ENCODE measurements at regions not wholly inside any gene's neighbourhood (a gene's known extent, or its start where the extent isn't known, plus 50 kb on each side); places are given as distances from the start of the nearest gene placed in this dataset.

DNA sequence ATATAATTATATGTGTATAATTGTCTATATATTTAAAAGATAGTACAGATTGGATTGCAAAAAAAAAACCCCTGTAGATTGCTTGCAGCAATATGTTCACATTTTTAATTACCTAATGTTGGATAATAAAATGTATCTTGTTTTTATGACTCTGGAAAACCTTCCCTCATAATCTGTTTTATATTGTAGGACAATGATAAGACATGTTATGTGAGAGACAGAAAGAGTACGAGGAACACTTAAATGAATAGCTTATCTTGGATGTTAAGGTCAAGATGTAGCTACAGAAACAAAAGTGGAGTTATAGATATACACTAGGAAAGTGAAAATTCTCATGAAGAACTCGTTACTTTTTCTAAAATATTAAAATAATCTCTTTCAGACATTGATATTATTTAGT, 691.6 kb upstream of the IMPG1 start:
- TF ChIP-seq, protein P1, sequence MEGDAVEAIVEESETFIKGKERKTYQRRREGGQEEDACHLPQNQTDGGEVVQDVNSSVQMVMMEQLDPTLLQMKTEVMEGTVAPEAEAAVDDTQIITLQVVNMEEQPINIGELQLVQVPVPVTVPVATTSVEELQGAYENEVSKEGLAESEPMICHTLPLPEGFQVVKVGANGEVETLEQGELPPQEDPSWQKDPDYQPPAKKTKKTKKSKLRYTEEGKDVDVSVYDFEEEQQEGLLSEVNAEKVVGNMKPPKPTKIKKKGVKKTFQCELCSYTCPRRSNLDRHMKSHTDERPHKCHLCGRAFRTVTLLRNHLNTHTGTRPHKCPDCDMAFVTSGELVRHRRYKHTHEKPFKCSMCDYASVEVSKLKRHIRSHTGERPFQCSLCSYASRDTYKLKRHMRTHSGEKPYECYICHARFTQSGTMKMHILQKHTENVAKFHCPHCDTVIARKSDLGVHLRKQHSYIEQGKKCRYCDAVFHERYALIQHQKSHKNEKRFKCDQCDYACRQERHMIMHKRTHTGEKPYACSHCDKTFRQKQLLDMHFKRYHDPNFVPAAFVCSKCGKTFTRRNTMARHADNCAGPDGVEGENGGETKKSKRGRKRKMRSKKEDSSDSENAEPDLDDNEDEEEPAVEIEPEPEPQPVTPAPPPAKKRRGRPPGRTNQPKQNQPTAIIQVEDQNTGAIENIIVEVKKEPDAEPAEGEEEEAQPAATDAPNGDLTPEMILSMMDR (IDR thresholded peaks at IDR 0.05 in 2 of 3, conservative IDR thresholded peaks at IDR 0.05 in 1 of 3; ENCODE audit: borderline replicate concordance in 1 of 3, insufficient read depth in 1 of 3, low read depth in 2 of 3, low read length in 2 of 3) = no peak
- TF ChIP-seq, protein P2, sequence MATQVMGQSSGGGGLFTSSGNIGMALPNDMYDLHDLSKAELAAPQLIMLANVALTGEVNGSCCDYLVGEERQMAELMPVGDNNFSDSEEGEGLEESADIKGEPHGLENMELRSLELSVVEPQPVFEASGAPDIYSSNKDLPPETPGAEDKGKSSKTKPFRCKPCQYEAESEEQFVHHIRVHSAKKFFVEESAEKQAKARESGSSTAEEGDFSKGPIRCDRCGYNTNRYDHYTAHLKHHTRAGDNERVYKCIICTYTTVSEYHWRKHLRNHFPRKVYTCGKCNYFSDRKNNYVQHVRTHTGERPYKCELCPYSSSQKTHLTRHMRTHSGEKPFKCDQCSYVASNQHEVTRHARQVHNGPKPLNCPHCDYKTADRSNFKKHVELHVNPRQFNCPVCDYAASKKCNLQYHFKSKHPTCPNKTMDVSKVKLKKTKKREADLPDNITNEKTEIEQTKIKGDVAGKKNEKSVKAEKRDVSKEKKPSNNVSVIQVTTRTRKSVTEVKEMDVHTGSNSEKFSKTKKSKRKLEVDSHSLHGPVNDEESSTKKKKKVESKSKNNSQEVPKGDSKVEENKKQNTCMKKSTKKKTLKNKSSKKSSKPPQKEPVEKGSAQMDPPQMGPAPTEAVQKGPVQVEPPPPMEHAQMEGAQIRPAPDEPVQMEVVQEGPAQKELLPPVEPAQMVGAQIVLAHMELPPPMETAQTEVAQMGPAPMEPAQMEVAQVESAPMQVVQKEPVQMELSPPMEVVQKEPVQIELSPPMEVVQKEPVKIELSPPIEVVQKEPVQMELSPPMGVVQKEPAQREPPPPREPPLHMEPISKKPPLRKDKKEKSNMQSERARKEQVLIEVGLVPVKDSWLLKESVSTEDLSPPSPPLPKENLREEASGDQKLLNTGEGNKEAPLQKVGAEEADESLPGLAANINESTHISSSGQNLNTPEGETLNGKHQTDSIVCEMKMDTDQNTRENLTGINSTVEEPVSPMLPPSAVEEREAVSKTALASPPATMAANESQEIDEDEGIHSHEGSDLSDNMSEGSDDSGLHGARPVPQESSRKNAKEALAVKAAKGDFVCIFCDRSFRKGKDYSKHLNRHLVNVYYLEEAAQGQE (IDR thresholded peaks at IDR 0.05; ENCODE audit: low read depth) = no peak
- TF ChIP-seq POLR2A (IDR thresholded peaks at IDR 0.05; ENCODE audit: borderline replicate concordance, extremely low read depth, insufficient read depth, insufficient read length) (no peak), EZH2phosphoT487 (IDR thresholded peaks at IDR 0.05; ENCODE audit: borderline replicate concordance) (no peak), EZH2 (IDR thresholded peaks at IDR 0.05) (no peak)
